ENCODE measurements at regions not wholly inside any gene's neighbourhood (a gene's known extent, or its start where the extent isn't known, plus 50 kb on each side); places are given as distances from the start of the nearest gene placed in this dataset.

GRCh38 chr6:139914910-139915309, 540.5 kb upstream of the CITED2 start:
- no peak overlapping the region for H2BK120ac ChIP-seq (ENCODE audit: low read depth, low read length)
- no peak overlapping the region for H3K4me2 ChIP-seq (ENCODE audit: low read length)
- no peak overlapping the region for H3K18ac ChIP-seq (ENCODE audit: low read length)
- H3K79me2 ChIP-seq (ENCODE audit: control insufficient read depth, insufficient read depth, low read length), result no peaks in the 10 kb centered on the region
- H2AK5ac ChIP-seq (ENCODE audit: low read length), result no peak overlapping the region
- no peak for DNase-seq
- H3K4me1 ChIP-seq (ENCODE audit: control insufficient read depth, low read depth, low read length), result no peaks in the 10 kb centered on the region
- H4K5ac ChIP-seq (ENCODE audit: low read length), result no peak overlapping the region
- no peak overlapping the region for H3K4me3 ChIP-seq (ENCODE audit: low read length)
- H3K27me3 ChIP-seq (ENCODE audit: insufficient read depth, low read length, poor library complexity), result no peaks in the 10 kb centered on the region
- H4K8ac ChIP-seq (ENCODE audit: low read depth, low read length), result no peak overlapping the region
- H3K56ac ChIP-seq (ENCODE audit: low read length), result no peak overlapping the region
- H3K23ac ChIP-seq (ENCODE audit: low read length), result no peak overlapping the region
- WGBS (ENCODE audit: extremely low coverage, insufficient coverage, low lambda C conversion rate), result no CpG with 5 or more reads among the region's 2 CpGs
- H2BK15ac ChIP-seq (replicated peaks; ENCODE audit: low read depth), result no peak overlapping the region
- no peak overlapping the region for H3K27ac ChIP-seq (ENCODE audit: low read depth, low read length)
- no peak overlapping the region for H3K9ac ChIP-seq (ENCODE audit: low read length)
- H3K4ac ChIP-seq (ENCODE audit: low read depth, low read length), result no peak overlapping the region
- H3K36me3 ChIP-seq (ENCODE audit: control insufficient read depth, insufficient read depth, low read length), result no peaks in the 10 kb centered on the region
- H2BK5ac ChIP-seq (ENCODE audit: low read length), result no peak overlapping the region
- H3K79me1 ChIP-seq (ENCODE audit: low read length), result no peaks in the 10 kb centered on the region

DNA sequence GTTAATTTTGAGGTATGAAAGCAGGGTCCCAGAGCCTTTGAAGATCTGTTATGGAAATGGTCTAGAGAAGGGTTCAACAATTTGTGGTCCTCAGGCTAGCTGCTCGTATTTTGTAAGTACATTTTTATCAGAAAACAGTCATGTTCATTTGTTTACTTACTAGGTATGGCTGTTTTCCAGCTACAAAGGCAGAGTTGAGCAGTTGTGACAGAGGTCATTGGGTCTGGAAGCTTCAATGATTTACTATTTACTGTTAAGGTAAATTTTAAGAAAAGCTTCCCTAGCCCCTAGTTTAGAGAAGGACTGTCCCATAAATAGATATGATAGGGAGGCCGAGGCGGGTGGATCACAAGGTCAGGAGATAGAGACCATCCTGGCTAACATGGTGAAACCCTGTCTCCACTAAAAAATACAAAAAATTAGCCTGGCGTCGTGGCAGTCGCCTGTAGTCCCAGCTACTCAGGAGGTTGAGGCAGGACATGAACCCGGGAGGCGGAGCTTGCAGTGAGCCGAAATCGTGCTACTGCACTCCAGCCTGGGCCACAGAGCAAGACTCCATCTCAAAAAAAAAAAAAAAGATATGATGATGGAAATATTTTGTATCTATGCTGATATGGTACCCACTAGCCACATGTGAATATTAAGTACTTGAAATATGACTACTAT, 538.4 kb upstream of the CITED2 start:
- no peaks in the 10 kb centered on the region for H3K79me2 ChIP-seq (ENCODE audit: control insufficient read depth, insufficient read depth, low read length)
- no peak overlapping the region for H3K27ac ChIP-seq (ENCODE audit: low read depth, low read length)
- H3K27me3 ChIP-seq (ENCODE audit: insufficient read depth, low read length, poor library complexity), result no peaks in the 10 kb centered on the region
- H3K9ac ChIP-seq (ENCODE audit: low read length), result no peak overlapping the region
- H2BK15ac ChIP-seq (replicated peaks; ENCODE audit: low read depth), result no peak overlapping the region
- H3K23ac ChIP-seq (ENCODE audit: low read length), result no peak overlapping the region
- WGBS (ENCODE audit: extremely low coverage, insufficient coverage, low lambda C conversion rate), result no CpG with 5 or more reads among the region's 10 CpGs
- H2BK120ac ChIP-seq (ENCODE audit: low read depth, low read length), result no peak overlapping the region
- H3K4me2 ChIP-seq (ENCODE audit: low read length), result no peak overlapping the region
- no peak overlapping the region for H4K8ac ChIP-seq (ENCODE audit: low read depth, low read length)
- no peak overlapping the region for H3K4me3 ChIP-seq (ENCODE audit: low read length)
- H2BK5ac ChIP-seq (ENCODE audit: low read length), result no peak overlapping the region
- no peaks in the 10 kb centered on the region for H3K4me1 ChIP-seq (ENCODE audit: control insufficient read depth, low read depth, low read length)
- H3K18ac ChIP-seq (ENCODE audit: low read length), result no peak overlapping the region
- no peak overlapping the region for H3K4ac ChIP-seq (ENCODE audit: low read depth, low read length)
- no peaks in the 10 kb centered on the region for H3K36me3 ChIP-seq (ENCODE audit: control insufficient read depth, insufficient read depth, low read length)
- H4K5ac ChIP-seq (ENCODE audit: low read length), result no peak overlapping the region
- DNase-seq, result no peak
- no peaks in the 10 kb centered on the region for H3K79me1 ChIP-seq (ENCODE audit: low read length)
- H3K56ac ChIP-seq (ENCODE audit: low read length), result no peak overlapping the region
- no peak overlapping the region for H2AK5ac ChIP-seq (ENCODE audit: low read length)

GRCh38 chr6:139909992-139910391, 535.5 kb upstream of the CITED2 start:
- Histone ChIP-seq H2AK5ac (ENCODE audit: low read length) (no peak overlapping the region), H3K79me2 (ENCODE audit: control insufficient read depth, insufficient read depth, low read length) (no peaks in the 10 kb centered on the region), H3K27ac (ENCODE audit: low read depth, low read length) (no peak overlapping the region), H3K23ac (ENCODE audit: low read length) (no peak overlapping the region), H3K18ac (ENCODE audit: low read length) (no peak overlapping the region), H3K56ac (ENCODE audit: low read length) (no peak overlapping the region), H2BK5ac (ENCODE audit: low read length) (no peak overlapping the region), H2BK15ac (replicated peaks; ENCODE audit: low read depth) (no peak overlapping the region), H2BK120ac (ENCODE audit: low read depth, low read length) (no peak overlapping the region), H4K5ac (ENCODE audit: low read length) (no peak overlapping the region), H3K9ac (ENCODE audit: low read length) (no peak overlapping the region), H3K36me3 (ENCODE audit: control insufficient read depth, insufficient read depth, low read length) (no peaks in the 10 kb centered on the region), H3K4me1 (ENCODE audit: control insufficient read depth, low read depth, low read length) (no peaks in the 10 kb centered on the region), H4K8ac (ENCODE audit: low read depth, low read length) (no peak overlapping the region), H3K4me2 (ENCODE audit: low read length) (no peak overlapping the region), H3K79me1 (ENCODE audit: low read length) (no peaks in the 10 kb centered on the region), H3K4ac (ENCODE audit: low read depth, low read length) (no peak overlapping the region), H3K4me3 (ENCODE audit: low read length) (no peak overlapping the region), H3K27me3 (ENCODE audit: insufficient read depth, low read length, poor library complexity) (no peaks in the 10 kb centered on the region)
- no peak for DNase-seq

GRCh38 chr6:139905404-139906052, 531.1 kb upstream of the CITED2 start:
- Histone ChIP-seq H2BK15ac (replicated peaks; ENCODE audit: low read depth) (no peak overlapping the region), H2AK5ac (ENCODE audit: low read length) (no peak overlapping the region), H2BK120ac (ENCODE audit: low read depth, low read length) (no peak overlapping the region), H3K4me3 (ENCODE audit: low read length) (no peak overlapping the region), H3K9ac (ENCODE audit: low read length) (no peak overlapping the region), H3K4ac (ENCODE audit: low read depth, low read length) (no peak overlapping the region), H3K56ac (ENCODE audit: low read length) (no peak overlapping the region), H3K18ac (ENCODE audit: low read length) (no peak overlapping the region), H4K8ac (ENCODE audit: low read depth, low read length) (no peak overlapping the region), H3K79me2 (ENCODE audit: control insufficient read depth, insufficient read depth, low read length) (no peaks in the 10 kb centered on the region), H3K27me3 (ENCODE audit: insufficient read depth, low read length, poor library complexity) (no peaks in the 10 kb centered on the region), H2BK5ac (ENCODE audit: low read length) (no peak overlapping the region), H3K4me2 (ENCODE audit: low read length) (no peak overlapping the region), H3K4me1 (ENCODE audit: control insufficient read depth, low read depth, low read length) (no peaks in the 10 kb centered on the region), H3K79me1 (ENCODE audit: low read length) (no peaks in the 10 kb centered on the region), H3K36me3 (ENCODE audit: control insufficient read depth, insufficient read depth, low read length) (no peaks in the 10 kb centered on the region), H3K27ac (ENCODE audit: low read depth, low read length) (no peak overlapping the region), H4K5ac (ENCODE audit: low read length) (no peak overlapping the region), H3K23ac (ENCODE audit: low read length) (no peak overlapping the region)
- DNase-seq, result no peak
- WGBS (ENCODE audit: extremely low coverage, insufficient coverage, low lambda C conversion rate), result no CpG with 5 or more reads among the region's 3 CpGs

DNA sequence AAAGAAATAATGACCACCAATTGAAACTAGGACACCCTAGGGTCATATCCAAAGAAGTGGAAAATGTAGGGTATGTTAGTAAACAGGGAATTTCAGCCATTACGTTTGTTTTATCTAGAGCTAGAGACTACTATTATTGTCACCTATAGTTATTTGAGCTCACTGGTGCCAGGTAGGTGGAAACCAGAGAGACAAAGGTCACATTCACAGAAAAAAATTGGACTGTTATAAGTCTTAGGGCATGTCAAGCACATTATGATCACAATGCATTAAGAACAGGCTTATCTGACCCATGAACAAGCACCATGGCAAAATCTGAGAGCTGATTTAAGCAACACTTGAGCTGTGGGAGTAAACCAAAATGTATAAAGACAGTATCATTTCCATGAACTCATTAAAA, 530.1 kb upstream of the CITED2 start:
- Histone ChIP-seq H2BK15ac (replicated peaks; ENCODE audit: low read depth) (no peak overlapping the region), H3K18ac (ENCODE audit: low read length) (no peak overlapping the region), H3K27me3 (ENCODE audit: insufficient read depth, low read length, poor library complexity) (no peaks in the 10 kb centered on the region), H2AK5ac (ENCODE audit: low read length) (no peak overlapping the region), H3K4me3 (ENCODE audit: low read length) (no peak overlapping the region), H3K4me2 (ENCODE audit: low read length) (no peak overlapping the region), H3K79me1 (ENCODE audit: low read length) (no peaks in the 10 kb centered on the region), H3K79me2 (ENCODE audit: control insufficient read depth, insufficient read depth, low read length) (no peaks in the 10 kb centered on the region), H3K36me3 (ENCODE audit: control insufficient read depth, insufficient read depth, low read length) (no peaks in the 10 kb centered on the region), H3K27ac (ENCODE audit: low read depth, low read length) (no peak overlapping the region), H3K56ac (ENCODE audit: low read length) (no peak overlapping the region), H3K4ac (ENCODE audit: low read depth, low read length) (no peak overlapping the region), H2BK120ac (ENCODE audit: low read depth, low read length) (no peak overlapping the region), H3K4me1 (ENCODE audit: control insufficient read depth, low read depth, low read length) (no peaks in the 10 kb centered on the region), H3K23ac (ENCODE audit: low read length) (no peak overlapping the region), H4K5ac (ENCODE audit: low read length) (no peak overlapping the region), H2BK5ac (ENCODE audit: low read length) (no peak overlapping the region), H3K9ac (ENCODE audit: low read length) (no peak overlapping the region), H4K8ac (ENCODE audit: low read depth, low read length) (no peak overlapping the region)
- WGBS (ENCODE audit: extremely low coverage, insufficient coverage, low lambda C conversion rate), result no CpG with 5 or more reads among the region's 1 CpG
- DNase-seq, result no peak

GRCh38 chr6:139904158-139904533, 529.7 kb upstream of the CITED2 start:
- Histone ChIP-seq H3K36me3 (ENCODE audit: control insufficient read depth, insufficient read depth, low read length) (no peaks in the 10 kb centered on the region), H2BK15ac (replicated peaks; ENCODE audit: low read depth) (no peak overlapping the region), H3K4me3 (ENCODE audit: low read length) (no peak overlapping the region), H2BK120ac (ENCODE audit: low read depth, low read length) (no peak overlapping the region), H4K8ac (ENCODE audit: low read depth, low read length) (no peak overlapping the region), H3K4me2 (ENCODE audit: low read length) (no peak overlapping the region), H3K18ac (ENCODE audit: low read length) (no peak overlapping the region), H3K27ac (ENCODE audit: low read depth, low read length) (no peak overlapping the region), H3K9ac (ENCODE audit: low read length) (no peak overlapping the region), H3K79me2 (ENCODE audit: control insufficient read depth, insufficient read depth, low read length) (no peaks in the 10 kb centered on the region), H3K4me1 (ENCODE audit: control insufficient read depth, low read depth, low read length) (no peaks in the 10 kb centered on the region), H3K79me1 (ENCODE audit: low read length) (no peaks in the 10 kb centered on the region), H2BK5ac (ENCODE audit: low read length) (no peak overlapping the region), H3K27me3 (ENCODE audit: insufficient read depth, low read length, poor library complexity) (no peaks in the 10 kb centered on the region), H4K5ac (ENCODE audit: low read length) (no peak overlapping the region), H3K23ac (ENCODE audit: low read length) (no peak overlapping the region), H3K4ac (ENCODE audit: low read depth, low read length) (no peak overlapping the region), H2AK5ac (ENCODE audit: low read length) (no peak overlapping the region), H3K56ac (ENCODE audit: low read length) (no peak overlapping the region)
- DNase-seq, result no peak

All from mesendoderm (in vitro differentiated cells).